ENCODE measurements at regions not wholly inside any gene's neighbourhood (a gene's known extent, or its start where the extent isn't known, plus 50 kb on each side); places are given as distances from the start of the nearest gene placed in this dataset.
"Not testable (repeated sequence)": the region's sequence is repeated elsewhere in the genome, so short reads cannot be mapped to it uniquely, and the experiment has no call there.

GRCh38 chr3:74978684-74979083 lies 364.2 kb upstream of the CNTN3 start:
- DNase-seq, result no peak

- DNase-seq, result not testable (repeated sequence)
These were observed 370.8 kb upstream of the CNTN3 start for GRCh38 chr3:74985028-74985904.

- DNase-seq, result no peak
These were observed 373.6 kb upstream of the CNTN3 start for GRCh38 chr3:74988095-74988494.

GRCh38 chr3:74992898-74993297 lies 378.4 kb upstream of the CNTN3 start:
- DNase-seq, result no peak

- peak; percentile 31 for DNase-seq
These were observed 386.9 kb upstream of the CNTN3 start for GRCh38 chr3:75001330-75001729.

- no peak for DNase-seq
These were observed 398.4 kb upstream of the CNTN3 start for GRCh38 chr3:75012791-75013331.

GRCh38 chr3:75014008-75014407 lies 399.5 kb upstream of the CNTN3 start:
- DNase-seq, result no peak

GRCh38 chr3:75015280-75015679 lies 400.8 kb upstream of the CNTN3 start:
- DNase-seq, result no peak

- DNase-seq, result no peak
These were observed 420.7 kb upstream of the CNTN3 start for GRCh38 chr3:75035146-75035545.

- no peak for DNase-seq
These were observed 428.5 kb upstream of the CNTN3 start for GRCh38 chr3:75042941-75043340.

GRCh38 chr3:75048650-75049049 lies 434.2 kb upstream of the CNTN3 start:
- DNase-seq, result no peak

GRCh38 chr3:75049533-75049932 lies 435.1 kb upstream of the CNTN3 start:
- DNase-seq, result no peak

- no peak for DNase-seq
These were observed 444.7 kb upstream of the CNTN3 start for GRCh38 chr3:75059120-75059519.

- no peak for DNase-seq
These were observed 447.3 kb upstream of the CNTN3 start for GRCh38 chr3:75061806-75062205.

GRCh38 chr3:75075158-75075557 lies 460.7 kb upstream of the CNTN3 start:
- DNase-seq, result no peak

GRCh38 chr3:75076481-75076880 lies 462.0 kb upstream of the CNTN3 start:
- no peak for DNase-seq

GRCh38 chr3:75078290-75078689 lies 463.8 kb upstream of the CNTN3 start:
- DNase-seq, result no peak

GRCh38 chr3:75082845-75083244 lies 468.4 kb upstream of the CNTN3 start:
- no peak for DNase-seq

- no peak for DNase-seq
These were observed 475.4 kb upstream of the CNTN3 start for GRCh38 chr3:75089841-75090240.

GRCh38 chr3:75101329-75102147 lies 487.1 kb upstream of the CNTN3 start:
- DNase-seq, result no peak

GRCh38 chr3:75110741-75111140 lies 496.3 kb upstream of the CNTN3 start:
- DNase-seq, result no peak

- no peak for DNase-seq
These were observed 501.2 kb upstream of the CNTN3 start for GRCh38 chr3:75115695-75116094.

GRCh38 chr3:75118779-75119178 lies 504.3 kb upstream of the CNTN3 start:
- DNase-seq, result no peak

GRCh38 chr3:75126556-75126955 lies 512.1 kb upstream of the CNTN3 start:
- DNase-seq, result no peak

Data from NCI-H446 treated with DMSO at 0.1 percent for 48 hours (cell line).